Thoracic aorta (tissue), 2 donors: ENCODE measurements at regions not wholly inside any gene's neighbourhood (a gene's known extent, or its start where the extent isn't known, plus 50 kb on each side); places are given as distances from the start of the nearest gene placed in this dataset.

Source experiments
- ATAC-seq: fragments of 150-250 bp; one replicate; pipeline ENCODE4 v1.8.0; 2017; ENCODE audit warnings: low read depth; ENCODE audit not compliant: insufficient number of reproducible peaks, low FRiP score
- DNase-seq: peaks from one replicate; pipeline ENCODE4 v3.0.0-alpha.2; 2020; ENCODE audit warnings: low spot score
- H3K27ac ChIP-seq, 2 donors: fragments of 200-600 bp; sonication (generic); 1 replicate in 1 of 2; 2 replicates in 1 of 2; pipeline ENCODE4 v1.5.1; 2016; ENCODE audit warnings: mild to moderate bottlenecking in 2 of 2, moderate library complexity in 2 of 2
- H3K27me3 ChIP-seq: fragments of 200-600 bp; sonication (generic); replicated peaks from 2 replicates; pipeline ENCODE4 v1.6.0; 2016; ENCODE audit warnings: mild to moderate bottlenecking; ENCODE audit not compliant: insufficient read depth
- H3K36me3 ChIP-seq: fragments of 200-600 bp; sonication (generic); one replicate; pipeline ENCODE4 v1.5.1; 2016
- H3K4me1 ChIP-seq, 2 donors: fragments of 200-600 bp; sonication (generic); 1 replicate in 1 of 2; 2 replicates in 1 of 2; pipeline versions ENCODE4 v1.5.1 to v1.6.0; 2016; ENCODE audit warnings: low read depth in 2 of 2, mild to moderate bottlenecking in 1 of 2; ENCODE audit not compliant: control insufficient read depth in 1 of 2
- H3K4me3 ChIP-seq: fragments of 200-600 bp; sonication (generic); 2 replicates; pipeline ENCODE4 v1.5.1; 2016; ENCODE audit warnings: mild to moderate bottlenecking
- H3K9me3 ChIP-seq: fragments of 200-600 bp; sonication (generic); 2 replicates; pipeline ENCODE4 v1.5.1; 2016
- CTCF ChIP-seq: fragments of 200-600 bp; sonication (generic); IDR thresholded peaks from one replicate; pipeline ENCODE4 v1.5.1; 2019; ENCODE audit warnings: antibody characterized with exemption

GRCh38 chr17:53740312-53740711 lies 82.4 kb upstream of the KIF2B start:
- TF ChIP-seq CTCF, result no peak

GRCh38 chr17:53736516-53737240 lies 86.0 kb upstream of the KIF2B start:
- no peak for DNase-seq
- TF ChIP-seq CTCF, result no peak
- H3K36me3 ChIP-seq, result no peaks in the 10 kb centered on the region
- no peak overlapping the region for H3K27ac ChIP-seq
- H3K4me1 ChIP-seq, result no peaks in the 10 kb centered on the region
- ATAC-seq, result no peak
- no peak overlapping the region for H3K4me3 ChIP-seq
- H3K9me3 ChIP-seq, result no peaks in the 10 kb centered on the region
- H3K27me3 ChIP-seq, result no peaks in the 10 kb centered on the region

More at GRCh38 chr17:53740312-53740711, 82.4 kb upstream of the KIF2B start:
- no peaks in the 10 kb centered on the region for H3K36me3 ChIP-seq
- no peaks in the 10 kb centered on the region for H3K9me3 ChIP-seq
- H3K27me3 ChIP-seq, result no peaks in the 10 kb centered on the region
- no peaks in the 10 kb centered on the region for H3K4me1 ChIP-seq
- no peak for DNase-seq
- no peak overlapping the region for H3K27ac ChIP-seq
- H3K4me3 ChIP-seq, result no peak overlapping the region
- no peak for ATAC-seq

GRCh38 chr17:53724726-53725125 lies 98.0 kb upstream of the KIF2B start:
- no peak overlapping the region for H3K4me3 ChIP-seq
- H3K9me3 ChIP-seq, result no peaks in the 10 kb centered on the region
- no peaks in the 10 kb centered on the region for H3K4me1 ChIP-seq
- TF ChIP-seq CTCF, result no peak
- H3K36me3 ChIP-seq, result no peaks in the 10 kb centered on the region
- no peak for DNase-seq
- ATAC-seq, result no peak
- H3K27me3 ChIP-seq, result no peaks in the 10 kb centered on the region
- H3K27ac ChIP-seq, result no peak overlapping the region

- DNase-seq (no peak), ATAC-seq (no peak)
- Histone ChIP-seq H3K9me3 (no peaks in the 10 kb centered on the region), H3K4me3 (no peak overlapping the region), H3K36me3 (no peaks in the 10 kb centered on the region), H3K4me1 (no peaks in the 10 kb centered on the region), H3K27ac (no peak overlapping the region), H3K27me3 (no peaks in the 10 kb centered on the region)
- TF ChIP-seq CTCF, result no peak
Observed at GRCh38 chr17:53722407-53722806, 100.3 kb upstream of the KIF2B start.

GRCh38 chr17:53721101-53721500 lies 101.6 kb upstream of the KIF2B start:
- no peak for TF ChIP-seq CTCF
- no peaks in the 10 kb centered on the region for H3K27me3 ChIP-seq
- H3K4me3 ChIP-seq, result no peak overlapping the region
- no peaks in the 10 kb centered on the region for H3K4me1 ChIP-seq
- H3K36me3 ChIP-seq, result no peaks in the 10 kb centered on the region
- no peak overlapping the region for H3K27ac ChIP-seq
- no peak for DNase-seq
- ATAC-seq, result no peak
- H3K9me3 ChIP-seq, result no peaks in the 10 kb centered on the region
